OCI-LY7 (cell line): ENCODE measurements at regions not wholly inside any gene's neighbourhood (a gene's known extent, or its start where the extent isn't known, plus 50 kb on each side); places are given as distances from the start of the nearest gene placed in this dataset.
"Not testable (repeated sequence)": the region's sequence is repeated elsewhere in the genome, so short reads cannot be mapped to it uniquely, and the experiment has no call there.

Source experiments
- BruUV-seq: library from RNA; stranded (reverse); fragments of 400-500 nt; replicated peaks from 2 replicates; lab custom pipeline; 2021; lab: Mats Ljungman, UMichigan
- CTCF ChIA-PET: fragments of 300-600 bp; sonication (Branson Sonifier 250); formaldehyde crosslinking; loops from one replicate; lab custom pipeline; 2022; ENCODE audit warnings: antibody characterized with exemption; ENCODE audit not compliant: unreplicated experiment; lab: Charles Lee
- POLR2A ChIA-PET: fragments of 300-600 bp; sonication (Branson Sonifier 250); formaldehyde crosslinking; loops from one replicate; lab custom pipeline; 2022; ENCODE audit warnings: antibody characterized with exemption; lab: Charles Lee
- DNase-seq: peaks from one replicate; pipeline ENCODE4 v3.0.0-alpha.2; 2015; ENCODE audit warnings: low spot score
- H2AFZ ChIP-seq: fragments of 200-600 bp; sonication (generic), shearing (Covaris generic); 2 replicates; pipeline ENCODE4 v1.6.1; 2014; ENCODE audit warnings: mild to moderate bottlenecking, antibody characterized with exemption, low read length, moderate library complexity
- H3K27ac ChIP-seq: fragments of 200-600 bp; sonication (generic); 2 replicates; pipeline ENCODE4 v1.5.1; 2014; ENCODE audit warnings: mixed run types, low read depth, mild to moderate bottlenecking, moderate library complexity, low read length, inconsistent platforms; ENCODE audit not compliant: poor library complexity, severe bottlenecking
- H3K36me3 ChIP-seq: fragments of 200-600 bp; sonication (generic); 2 replicates; pipeline ENCODE4 v1.6.1; 2014; ENCODE audit warnings: mild to moderate bottlenecking, antibody characterized with exemption, low read length, moderate library complexity, mixed read lengths; ENCODE audit not compliant: insufficient read depth
- H3K4me1 ChIP-seq: fragments of 200-600 bp; sonication (generic); 2 replicates; pipeline ENCODE4 v1.5.1; 2014; ENCODE audit warnings: mild to moderate bottlenecking, low read length; ENCODE audit not compliant: insufficient read depth, poor library complexity, severe bottlenecking
- H3K4me2 ChIP-seq: fragments of 200-600 bp; sonication (generic); 2 replicates; pipeline ENCODE4 v1.6.1; 2014; ENCODE audit warnings: mild to moderate bottlenecking, low read length
- H3K4me3 ChIP-seq: fragments of 200-600 bp; sonication (generic); 2 replicates; pipeline ENCODE4 v1.5.1; 2014; ENCODE audit warnings: mild to moderate bottlenecking, low read depth, low read length; ENCODE audit not compliant: poor library complexity, severe bottlenecking
- H3K79me2 ChIP-seq: fragments of 200-600 bp; sonication (generic); 2 replicates; pipeline ENCODE4 v1.6.1; 2016; ENCODE audit warnings: low read depth, mild to moderate bottlenecking, low read length, moderate library complexity, mixed read lengths; ENCODE audit not compliant: insufficient read depth
- H3K9me2 ChIP-seq: fragments of 200-600 bp; sonication (generic); 2 replicates; pipeline ENCODE4 v1.6.1; 2016; ENCODE audit warnings: mild to moderate bottlenecking, low read length, mixed read lengths; ENCODE audit not compliant: insufficient read depth
- H3K9me3 ChIP-seq: fragments of 200-600 bp; sonication (generic); 2 replicates; pipeline ENCODE4 v1.6.1; 2014; ENCODE audit warnings: mild to moderate bottlenecking, mixed run types, low read length, mixed read lengths
- H4K20me1 ChIP-seq: fragments of 200-600 bp; sonication (generic); 2 replicates; pipeline ENCODE4 v1.6.1; 2014; ENCODE audit warnings: mild to moderate bottlenecking, antibody characterized with exemption, low read length, moderate library complexity, mixed read lengths; ENCODE audit not compliant: insufficient read depth
- EZH2phosphoT487 ChIP-seq: fragments of 200-600 bp; sonication (generic); IDR thresholded peaks from 2 replicates; pipeline ENCODE4 v1.6.1; 2018; ENCODE audit warnings: low read depth, borderline replicate concordance, mild to moderate bottlenecking, mixed run types, antibody characterized with exemption, low read length, moderate library complexity, mixed read lengths
- intact Hi-C: fragments of 100-400 bp; cut with micrococcal nuclease; formaldehyde crosslinking; loops from one replicate; pipeline ENCODE4 v1.10.0; 2022; ENCODE audit not compliant: unreplicated experiment
- TF ChIP-seq, protein P1 (sequence below): fragments of 200-600 bp; sonication (generic); conservative IDR thresholded peaks from 2 replicates; pipeline ENCODE4 v1.5.1; 2014; ENCODE audit warnings: mild to moderate bottlenecking, antibody characterized with exemption, low read length, moderate library complexity, mixed read lengths

DNA sequence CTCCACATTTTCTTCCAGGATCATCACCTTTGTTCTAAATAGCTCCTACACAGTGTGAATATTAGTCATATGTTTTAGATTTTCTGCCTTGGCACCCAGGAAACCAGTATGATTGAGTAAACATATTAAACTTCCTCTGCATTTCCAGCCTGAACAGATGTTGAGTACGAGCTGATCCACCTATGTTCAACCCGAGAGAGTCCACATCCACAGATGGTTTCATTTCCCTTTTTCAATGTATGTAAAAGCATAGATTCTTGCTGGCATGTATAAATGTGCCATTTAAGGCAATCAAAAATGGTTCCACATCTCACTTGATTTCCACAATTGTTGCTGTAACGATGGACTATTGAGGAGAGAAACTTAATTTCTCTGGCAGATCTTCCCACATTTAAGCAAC is 74.2 kb downstream of the ZNF716 start:
- CTCF ChIA-PET, H3K36me3 ChIP-seq, BruUV-seq, intact Hi-C loops, H3K79me2 ChIP-seq, H3K4me2 ChIP-seq, H3K9me3 ChIP-seq, POLR2A ChIA-PET, H3K4me1 ChIP-seq, H2AFZ ChIP-seq, H4K20me1 ChIP-seq, H3K4me3 ChIP-seq, H3K27ac ChIP-seq, H3K9me2 ChIP-seq: not testable (repeated sequence)
- peak; percentile 2 for DNase-seq

DNA sequence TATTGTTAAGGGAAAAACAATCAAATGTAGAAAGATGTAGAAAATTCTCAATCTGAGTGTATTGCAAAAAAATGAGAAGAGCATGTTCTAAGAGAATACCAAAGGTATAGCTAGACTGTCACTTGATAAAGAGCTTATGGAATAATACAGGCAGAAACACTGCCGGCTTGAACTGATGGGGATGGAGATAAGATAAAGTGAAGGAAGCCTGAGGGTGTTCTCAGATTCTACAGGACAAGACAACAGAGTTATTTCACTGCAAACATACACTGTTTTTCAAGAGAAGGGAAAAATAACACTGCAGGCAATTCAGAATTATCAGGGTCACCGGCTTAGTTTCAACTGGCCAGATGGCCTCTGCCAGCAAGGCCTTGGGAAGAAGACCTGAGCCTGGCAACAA is 80.0 kb downstream of the ZNF716 start:
- no peak overlapping the region for H3K4me3 ChIP-seq
- H3K9me3 ChIP-seq: no peaks in the 10 kb centered on the region
- H3K4me1 ChIP-seq: no peaks in the 10 kb centered on the region
- no peaks in the 10 kb centered on the region for H4K20me1 ChIP-seq
- intact Hi-C loops: no loop called here
- ChIA-PET CTCF (no interaction called here), POLR2A (no interaction called here)
- H3K4me2 ChIP-seq: no peak overlapping the region
- no peak for DNase-seq
- no peaks in the 10 kb centered on the region for H3K36me3 ChIP-seq
- no peak overlapping the region for H3K27ac ChIP-seq
- H2AFZ ChIP-seq: no peak overlapping the region
- H3K9me2 ChIP-seq: no peaks in the 10 kb centered on the region
- no TSS peak for BruUV-seq
- TF ChIP-seq, protein P1, sequence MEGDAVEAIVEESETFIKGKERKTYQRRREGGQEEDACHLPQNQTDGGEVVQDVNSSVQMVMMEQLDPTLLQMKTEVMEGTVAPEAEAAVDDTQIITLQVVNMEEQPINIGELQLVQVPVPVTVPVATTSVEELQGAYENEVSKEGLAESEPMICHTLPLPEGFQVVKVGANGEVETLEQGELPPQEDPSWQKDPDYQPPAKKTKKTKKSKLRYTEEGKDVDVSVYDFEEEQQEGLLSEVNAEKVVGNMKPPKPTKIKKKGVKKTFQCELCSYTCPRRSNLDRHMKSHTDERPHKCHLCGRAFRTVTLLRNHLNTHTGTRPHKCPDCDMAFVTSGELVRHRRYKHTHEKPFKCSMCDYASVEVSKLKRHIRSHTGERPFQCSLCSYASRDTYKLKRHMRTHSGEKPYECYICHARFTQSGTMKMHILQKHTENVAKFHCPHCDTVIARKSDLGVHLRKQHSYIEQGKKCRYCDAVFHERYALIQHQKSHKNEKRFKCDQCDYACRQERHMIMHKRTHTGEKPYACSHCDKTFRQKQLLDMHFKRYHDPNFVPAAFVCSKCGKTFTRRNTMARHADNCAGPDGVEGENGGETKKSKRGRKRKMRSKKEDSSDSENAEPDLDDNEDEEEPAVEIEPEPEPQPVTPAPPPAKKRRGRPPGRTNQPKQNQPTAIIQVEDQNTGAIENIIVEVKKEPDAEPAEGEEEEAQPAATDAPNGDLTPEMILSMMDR: no peak
- TF ChIP-seq EZH2phosphoT487: no peak
- no peaks in the 10 kb centered on the region for H3K79me2 ChIP-seq

DNA sequence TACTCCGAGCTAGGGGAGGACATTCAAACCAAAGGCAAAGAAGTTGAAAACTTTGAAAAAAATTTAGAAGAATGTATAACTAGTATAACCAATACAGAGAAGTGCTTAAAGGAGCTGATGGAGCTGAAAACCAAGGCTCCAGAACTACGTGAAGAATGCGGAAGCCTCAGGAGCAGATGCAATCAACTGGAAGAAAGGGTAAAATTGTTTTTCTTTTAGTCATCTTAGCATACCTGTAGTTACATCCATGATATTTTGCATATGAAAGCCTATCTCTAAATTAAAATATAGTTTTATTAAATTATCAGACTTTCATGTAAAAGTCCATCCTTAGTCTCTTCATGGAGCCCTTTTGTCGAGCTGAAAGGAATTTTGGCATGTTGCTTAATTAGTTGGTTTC is 90.7 kb downstream of the ZNF716 start:
- POLR2A ChIA-PET, H3K4me1 ChIP-seq, H3K4me3 ChIP-seq, H3K79me2 ChIP-seq, H2AFZ ChIP-seq, H3K9me2 ChIP-seq, CTCF ChIA-PET, DNase-seq, BruUV-seq, H3K9me3 ChIP-seq, intact Hi-C loops, H3K36me3 ChIP-seq, H3K4me2 ChIP-seq, H4K20me1 ChIP-seq, H3K27ac ChIP-seq: not testable (repeated sequence)

DNA sequence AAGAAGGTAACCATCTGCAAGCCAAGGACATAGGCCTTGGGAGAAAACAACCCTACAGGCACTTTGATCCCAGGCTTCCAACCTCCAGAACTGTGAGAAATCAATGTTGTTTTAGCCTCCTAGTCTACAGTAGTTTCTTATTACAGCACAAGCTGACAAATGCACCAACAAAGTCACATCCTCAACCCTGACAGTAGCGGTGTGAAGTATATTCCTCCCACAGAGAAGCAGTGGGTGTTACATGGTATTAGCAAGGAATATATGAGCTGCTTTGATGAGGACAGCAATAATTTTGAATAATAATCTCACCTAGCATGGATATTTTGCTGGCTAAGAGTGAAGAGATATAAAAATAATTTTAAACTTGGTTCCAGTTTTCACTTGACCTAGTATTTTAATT is 92.4 kb downstream of the ZNF716 start:
- H3K9me3 ChIP-seq, H3K36me3 ChIP-seq, BruUV-seq, DNase-seq, H3K4me1 ChIP-seq, POLR2A ChIA-PET, H3K4me2 ChIP-seq, H3K4me3 ChIP-seq, CTCF ChIA-PET, H3K27ac ChIP-seq, intact Hi-C loops, H2AFZ ChIP-seq, H4K20me1 ChIP-seq, H3K79me2 ChIP-seq, H3K9me2 ChIP-seq: not testable (repeated sequence)

DNA sequence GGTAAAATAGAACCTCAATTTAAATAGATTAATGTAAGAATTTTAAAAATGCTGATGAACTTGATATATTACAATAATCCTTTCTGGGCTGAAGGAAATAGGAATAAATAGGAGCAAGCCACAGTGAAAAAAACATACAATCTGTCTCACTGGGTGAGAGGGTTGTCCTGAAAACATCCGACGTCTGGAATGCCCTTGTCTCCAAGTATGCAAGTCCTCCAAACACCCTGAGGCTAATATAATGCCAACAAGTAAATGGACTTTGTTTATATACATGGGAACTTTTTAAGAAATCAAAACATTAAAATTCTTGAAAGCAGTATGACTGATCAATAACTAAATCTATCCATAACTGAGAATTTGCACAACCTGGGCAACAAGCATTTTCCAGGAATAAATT is 97.4 kb downstream of the ZNF716 start:
- not testable (repeated sequence) for BruUV-seq

DNA sequence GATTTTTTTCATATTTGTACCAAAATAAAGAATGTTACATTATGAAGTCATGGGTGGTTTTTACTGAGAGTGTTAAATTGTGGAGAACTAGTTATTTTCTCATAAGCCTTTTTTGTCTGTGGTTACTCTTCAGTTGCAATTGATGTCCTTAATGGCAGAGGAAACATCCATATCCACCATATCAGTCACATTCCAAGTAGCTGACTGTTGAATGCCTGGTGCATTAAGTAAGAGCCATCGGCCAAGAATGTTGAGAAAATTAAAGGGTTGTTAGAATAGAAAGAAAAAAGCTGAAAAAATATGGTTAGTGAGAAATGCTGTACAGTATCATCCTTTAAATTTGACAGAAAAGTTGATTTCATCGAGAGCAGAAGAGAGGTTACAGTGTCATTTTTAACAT is 100.0 kb downstream of the ZNF716 start:
- H3K36me3 ChIP-seq, H3K4me1 ChIP-seq, H3K4me2 ChIP-seq, H3K9me3 ChIP-seq, H3K9me2 ChIP-seq, H2AFZ ChIP-seq, H3K4me3 ChIP-seq, intact Hi-C loops, DNase-seq, H3K79me2 ChIP-seq, H4K20me1 ChIP-seq, CTCF ChIA-PET, BruUV-seq, H3K27ac ChIP-seq, POLR2A ChIA-PET: not testable (repeated sequence)

More for the DNA sequence above, 97.4 kb downstream of the ZNF716 start:
- H3K9me2 ChIP-seq, H3K4me1 ChIP-seq, DNase-seq, H4K20me1 ChIP-seq, H3K4me2 ChIP-seq, H3K27ac ChIP-seq, CTCF ChIA-PET, H3K4me3 ChIP-seq, POLR2A ChIA-PET, H3K79me2 ChIP-seq, H2AFZ ChIP-seq, H3K36me3 ChIP-seq, intact Hi-C loops, H3K9me3 ChIP-seq: not testable (repeated sequence)
